NB4 (cell line): ENCODE measurements at regions not wholly inside any gene's neighbourhood (a gene's known extent, or its start where the extent isn't known, plus 50 kb on each side); places are given as distances from the start of the nearest gene placed in this dataset.

ENCODE experiments used
- DNase-seq: peaks from one replicate; pipeline ENCODE4 v3.0.0; 2010; ENCODE audit warnings: low read depth
- H3K4me3 ChIP-seq: one replicate; pipeline ENCODE4 v1.5.1; 2011; ENCODE audit warnings: mild to moderate bottlenecking, low read depth, low read length, moderate library complexity
- MYC ChIP-seq: IDR thresholded peaks from 2 replicates; pipeline ENCODE4 v1.6.1; 2011; ENCODE audit warnings: low read depth, low read length
- POLR2A ChIP-seq: IDR thresholded peaks from 2 replicates; pipeline ENCODE4 v1.6.1; 2011; ENCODE audit warnings: mild to moderate bottlenecking; ENCODE audit not compliant: insufficient read length; ENCODE audit errors: extremely low read depth
- TF ChIP-seq, protein P1 (sequence below): IDR thresholded peaks from 2 replicates; pipeline ENCODE4 v1.6.1; 2011; ENCODE audit warnings: low read depth, low read length
- TF ChIP-seq, protein P2 (sequence below): IDR thresholded peaks from one replicate; pipeline ENCODE4 v1.5.1; 2012; ENCODE audit warnings: low read depth, low read length

GRCh38 chr6:67362976-67363375 is 1272.1 kb upstream of the ADGRB3 start:
- no peak overlapping the region for H3K4me3 ChIP-seq
- TF ChIP-seq, protein P1, sequence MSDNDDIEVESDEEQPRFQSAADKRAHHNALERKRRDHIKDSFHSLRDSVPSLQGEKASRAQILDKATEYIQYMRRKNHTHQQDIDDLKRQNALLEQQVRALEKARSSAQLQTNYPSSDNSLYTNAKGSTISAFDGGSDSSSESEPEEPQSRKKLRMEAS: no peak
- TF ChIP-seq POLR2A (no peak), MYC (no peak)
- TF ChIP-seq, protein P2, sequence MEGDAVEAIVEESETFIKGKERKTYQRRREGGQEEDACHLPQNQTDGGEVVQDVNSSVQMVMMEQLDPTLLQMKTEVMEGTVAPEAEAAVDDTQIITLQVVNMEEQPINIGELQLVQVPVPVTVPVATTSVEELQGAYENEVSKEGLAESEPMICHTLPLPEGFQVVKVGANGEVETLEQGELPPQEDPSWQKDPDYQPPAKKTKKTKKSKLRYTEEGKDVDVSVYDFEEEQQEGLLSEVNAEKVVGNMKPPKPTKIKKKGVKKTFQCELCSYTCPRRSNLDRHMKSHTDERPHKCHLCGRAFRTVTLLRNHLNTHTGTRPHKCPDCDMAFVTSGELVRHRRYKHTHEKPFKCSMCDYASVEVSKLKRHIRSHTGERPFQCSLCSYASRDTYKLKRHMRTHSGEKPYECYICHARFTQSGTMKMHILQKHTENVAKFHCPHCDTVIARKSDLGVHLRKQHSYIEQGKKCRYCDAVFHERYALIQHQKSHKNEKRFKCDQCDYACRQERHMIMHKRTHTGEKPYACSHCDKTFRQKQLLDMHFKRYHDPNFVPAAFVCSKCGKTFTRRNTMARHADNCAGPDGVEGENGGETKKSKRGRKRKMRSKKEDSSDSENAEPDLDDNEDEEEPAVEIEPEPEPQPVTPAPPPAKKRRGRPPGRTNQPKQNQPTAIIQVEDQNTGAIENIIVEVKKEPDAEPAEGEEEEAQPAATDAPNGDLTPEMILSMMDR: no peak
- DNase-seq: peak; percentile 7

- peak overlapping the region; percentile 8 for H3K4me3 ChIP-seq
- peak; percentile 14 for DNase-seq
- no peak for TF ChIP-seq MYC
- TF ChIP-seq, protein P1: no peak
- no peak for TF ChIP-seq POLR2A
- TF ChIP-seq, protein P2: no peak
Observed at GRCh38 chr6:67361264-67361663, 1273.8 kb upstream of the ADGRB3 start.

DNA sequence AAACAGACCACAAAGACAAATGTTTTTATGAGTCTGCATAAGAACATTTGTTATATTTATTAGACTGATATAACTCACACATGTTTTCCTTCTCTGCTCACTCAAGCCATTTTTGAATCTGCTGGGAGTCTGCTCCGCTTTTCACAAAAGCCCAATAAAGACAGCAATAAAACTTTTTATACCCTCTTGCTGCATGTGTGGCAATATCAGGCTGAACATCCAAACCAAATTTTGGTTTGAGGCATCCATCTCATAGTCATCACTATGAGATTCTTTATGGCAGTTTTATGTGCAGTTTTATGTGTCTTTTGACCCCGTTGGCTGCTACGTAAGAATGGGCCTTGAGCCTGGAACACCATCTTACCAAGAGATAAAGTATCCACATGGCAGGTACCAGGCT is 1276.8 kb upstream of the ADGRB3 start:
- H3K4me3 ChIP-seq: no peak overlapping the region
- TF ChIP-seq, protein P1: no peak
- TF ChIP-seq MYC (no peak), POLR2A (no peak)
- TF ChIP-seq, protein P2: no peak
- DNase-seq: no peak

DNA sequence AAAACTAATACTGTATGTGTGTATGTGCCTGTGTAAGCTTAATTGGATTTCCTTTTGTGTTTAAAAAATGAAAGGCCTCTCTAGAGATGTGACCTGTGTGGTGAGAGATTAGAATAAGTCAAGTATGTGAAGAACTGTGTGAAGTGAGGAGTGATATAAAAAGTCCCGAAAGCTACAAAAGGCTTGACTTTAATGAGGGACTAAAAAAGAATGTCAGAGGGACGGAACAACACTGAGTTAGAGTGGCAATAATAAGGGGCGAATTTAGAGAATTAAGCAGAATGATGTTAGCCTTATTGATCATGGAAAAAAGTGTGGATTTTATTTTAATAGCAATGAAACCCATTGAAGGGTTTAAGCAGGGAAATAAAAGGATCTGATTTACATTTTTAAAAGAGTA is 1281.2 kb upstream of the ADGRB3 start:
- DNase-seq: no peak
- H3K4me3 ChIP-seq: no peak overlapping the region
- TF ChIP-seq MYC: no peak

DNA sequence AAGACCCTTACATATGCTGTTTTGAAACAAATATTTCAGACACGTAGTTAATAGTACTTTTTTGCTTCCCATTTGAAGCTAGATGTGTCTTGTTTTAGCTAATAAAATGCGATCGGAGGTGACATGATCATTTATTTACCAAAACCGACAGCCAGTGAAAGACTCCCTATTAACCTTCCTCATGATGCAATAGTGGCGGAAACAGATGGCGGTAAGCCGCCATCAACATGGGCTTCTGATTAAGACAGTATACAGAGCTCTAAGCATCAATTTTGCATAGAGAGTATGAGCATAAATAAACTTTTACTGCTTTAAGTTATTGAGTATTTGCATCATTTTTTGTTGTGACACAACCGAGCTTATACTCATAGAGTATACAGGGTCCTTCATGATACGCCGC is 1282.4 kb upstream of the ADGRB3 start:
- DNase-seq: no peak
- H3K4me3 ChIP-seq: no peak overlapping the region
- TF ChIP-seq, protein P2: no peak
- TF ChIP-seq POLR2A (no peak), MYC (no peak)
- TF ChIP-seq, protein P1: no peak

DNA sequence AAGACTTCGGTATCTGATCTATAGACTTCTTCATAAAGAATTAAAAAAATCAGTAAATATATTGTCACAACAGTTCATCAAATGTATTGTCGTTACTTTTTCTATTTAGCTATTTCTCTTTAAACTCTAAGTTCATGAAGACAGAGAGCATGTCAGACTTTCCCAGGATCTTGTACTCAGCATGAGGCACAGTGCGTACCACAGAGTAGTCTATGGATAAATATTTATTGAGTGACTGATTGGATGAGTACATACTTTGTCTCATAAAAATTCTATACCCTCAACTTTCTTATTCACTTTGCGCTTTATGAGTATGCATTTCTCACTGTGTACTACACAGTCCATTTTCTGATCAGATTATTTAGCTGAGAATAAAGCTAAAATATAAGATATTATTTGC is 1284.4 kb upstream of the ADGRB3 start:
- no peak for TF ChIP-seq MYC
- TF ChIP-seq, protein P2: no peak
- TF ChIP-seq, protein P1: no peak
- no peak for TF ChIP-seq POLR2A
- DNase-seq: no peak
- H3K4me3 ChIP-seq: no peak overlapping the region
